HG02981 (cell line): ENCODE measurements at regions not wholly inside any gene's neighbourhood (a gene's known extent, or its start where the extent isn't known, plus 50 kb on each side); places are given as distances from the start of the nearest gene placed in this dataset.

ENCODE experiments used
- ATAC-seq: cut with Tn5 transposase; IDR thresholded peaks from one replicate; pipeline ENCODE4 v1.9.1; 2021; ENCODE audit warnings: mild to moderate bottlenecking, moderate library complexity; ENCODE audit not compliant: unreplicated experiment

DNA sequence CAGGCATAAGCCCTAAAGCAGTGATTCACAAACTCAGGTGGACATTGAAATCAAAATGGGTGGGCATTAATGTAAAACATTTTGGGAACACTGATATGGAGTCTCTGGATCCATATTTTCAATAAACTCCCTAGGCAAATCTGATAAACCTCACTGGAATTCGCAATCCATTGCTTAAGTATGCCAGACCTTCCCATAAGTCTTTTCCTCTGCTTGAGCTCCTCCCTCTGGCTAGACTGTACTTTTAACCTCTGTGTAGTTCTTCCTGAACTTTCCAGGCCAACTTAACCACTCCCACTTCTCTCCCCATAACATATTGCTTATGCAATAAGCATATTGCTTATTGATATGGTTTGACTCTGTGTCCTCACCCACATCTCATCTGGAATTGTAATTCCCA lies 629.7 kb upstream of the IMPG1 start:
- ATAC-seq = no peak

DNA sequence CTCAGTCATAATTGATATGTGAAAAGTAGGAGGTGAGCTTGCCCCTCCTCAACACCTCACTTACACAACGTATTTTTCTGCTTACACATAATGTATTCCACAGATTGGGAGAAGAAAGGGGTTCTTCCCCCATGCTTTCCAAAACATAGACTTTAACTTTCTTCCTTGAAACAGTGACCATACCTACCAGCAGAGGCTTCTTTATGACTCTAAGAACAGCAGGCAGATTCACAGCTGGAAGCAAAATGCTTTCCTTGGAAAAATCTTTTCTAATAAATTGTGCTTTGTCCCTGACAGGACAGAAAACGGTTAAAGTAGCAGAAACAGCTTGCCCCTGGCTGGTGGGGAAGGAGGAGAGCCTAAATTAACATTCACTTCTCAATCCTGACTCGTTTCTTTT lies 629.1 kb upstream of the IMPG1 start:
- ATAC-seq = no peak

- no peak for ATAC-seq
Measured at GRCh38 chr6:76697585-76697984, 625.1 kb upstream of the IMPG1 start.

- no peak for ATAC-seq
Measured at GRCh38 chr6:76694795-76695194, 622.3 kb upstream of the IMPG1 start.

- no peak for ATAC-seq
Measured at GRCh38 chr6:76684875-76685274, 612.4 kb upstream of the IMPG1 start.

DNA sequence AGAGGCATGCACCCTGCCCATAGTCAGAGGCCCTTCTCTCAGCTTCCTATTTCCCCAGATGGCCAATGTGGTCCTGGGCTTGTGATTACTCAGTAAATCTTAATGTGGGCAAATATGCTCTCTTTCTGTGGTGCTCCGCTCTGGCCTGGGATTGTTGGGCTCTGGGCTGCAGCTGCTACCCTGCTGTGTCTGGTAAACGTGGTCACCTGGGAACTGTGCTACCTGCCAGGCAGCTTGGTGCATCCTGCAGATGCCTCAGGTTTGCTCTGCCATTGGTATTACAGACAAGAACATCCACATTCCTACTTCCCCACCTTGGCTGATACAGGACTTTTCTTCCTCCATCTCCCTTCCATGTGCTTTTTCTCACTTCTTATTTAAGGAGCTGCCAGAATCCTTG lies 611.5 kb upstream of the IMPG1 start:
- no peak for ATAC-seq

GRCh38 chr6:76682842-76683241 lies 610.4 kb upstream of the IMPG1 start:
- peak; percentile 47 for ATAC-seq

DNA sequence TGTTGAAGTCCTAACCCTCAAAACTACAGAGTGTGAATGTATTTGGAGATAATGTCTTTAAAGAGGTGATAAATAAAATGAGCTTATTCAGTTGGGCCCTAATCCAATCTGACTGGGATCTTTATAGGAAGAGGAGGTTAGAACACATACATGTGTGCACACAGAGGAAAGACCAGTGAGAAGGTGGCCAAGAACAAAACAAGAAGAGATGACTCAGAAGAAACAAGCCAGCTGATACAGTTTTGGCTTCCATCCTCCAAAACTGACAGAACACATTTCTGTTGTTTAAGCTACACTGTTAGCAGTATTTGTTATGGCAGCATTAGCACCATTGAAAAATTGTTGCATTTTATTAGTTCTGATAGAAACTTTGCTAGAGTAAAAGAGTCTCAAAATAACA lies 609.3 kb upstream of the IMPG1 start:
- no peak for ATAC-seq

GRCh38 chr6:76677017-76677416 lies 604.6 kb upstream of the IMPG1 start:
- ATAC-seq = no peak

DNA sequence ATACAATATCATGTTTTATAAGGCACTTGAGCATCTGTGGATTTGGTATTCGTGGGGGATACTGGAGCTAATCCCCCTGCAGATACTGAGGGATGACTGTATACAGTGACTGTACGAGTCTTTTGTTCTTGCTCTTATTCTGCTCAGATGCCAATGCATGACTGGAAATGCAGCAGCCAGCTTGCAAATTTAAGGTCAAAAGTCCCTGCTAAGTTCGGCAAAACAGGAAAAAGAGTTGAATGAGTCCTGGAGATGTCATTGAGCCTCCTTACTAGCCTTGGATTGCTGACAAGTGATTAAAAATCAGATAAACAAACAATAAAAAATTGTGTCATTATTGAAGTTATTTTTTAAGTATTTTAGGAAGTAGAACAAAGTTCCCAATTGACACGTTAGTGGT lies 599.3 kb upstream of the IMPG1 start:
- ATAC-seq = no peak

DNA sequence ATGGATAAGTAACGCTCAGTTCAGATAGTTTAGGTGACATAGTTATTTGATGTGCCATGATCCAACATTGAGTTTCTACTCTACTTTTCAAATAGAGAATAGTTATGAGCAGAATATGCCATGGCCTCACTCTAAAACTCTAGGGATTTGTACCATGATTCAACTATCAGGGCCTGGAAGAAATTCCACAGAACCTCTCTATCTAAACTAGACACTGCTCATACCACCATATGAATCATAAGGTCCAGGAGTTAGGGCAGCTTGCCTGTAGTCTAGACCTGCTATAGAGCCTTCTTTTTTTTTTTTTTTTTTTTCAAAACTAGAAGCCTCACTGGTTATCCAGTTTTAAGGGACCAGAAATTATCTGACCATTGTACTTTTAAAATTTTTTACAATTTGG lies 571.8 kb upstream of the IMPG1 start:
- no peak for ATAC-seq

DNA sequence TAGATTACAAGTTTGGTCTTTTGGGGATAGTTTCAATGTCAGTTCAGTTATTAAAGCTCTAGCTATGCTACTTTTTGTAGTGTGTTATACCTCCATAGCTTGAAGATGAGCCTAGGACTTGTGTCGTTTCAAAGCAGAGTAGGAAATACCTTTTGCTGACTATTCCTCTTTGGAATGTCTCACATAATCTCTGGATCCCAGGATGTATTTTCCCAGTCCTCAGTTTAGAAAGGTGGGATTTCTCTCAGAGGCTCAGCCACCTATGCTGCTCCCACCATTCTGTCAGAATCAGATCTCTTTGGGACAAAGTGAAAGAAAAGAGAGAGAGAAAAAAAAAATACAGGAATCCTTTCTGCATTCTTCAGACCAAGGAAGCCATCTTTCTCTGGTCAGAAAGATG lies 567.5 kb upstream of the IMPG1 start:
- ATAC-seq = no peak

DNA sequence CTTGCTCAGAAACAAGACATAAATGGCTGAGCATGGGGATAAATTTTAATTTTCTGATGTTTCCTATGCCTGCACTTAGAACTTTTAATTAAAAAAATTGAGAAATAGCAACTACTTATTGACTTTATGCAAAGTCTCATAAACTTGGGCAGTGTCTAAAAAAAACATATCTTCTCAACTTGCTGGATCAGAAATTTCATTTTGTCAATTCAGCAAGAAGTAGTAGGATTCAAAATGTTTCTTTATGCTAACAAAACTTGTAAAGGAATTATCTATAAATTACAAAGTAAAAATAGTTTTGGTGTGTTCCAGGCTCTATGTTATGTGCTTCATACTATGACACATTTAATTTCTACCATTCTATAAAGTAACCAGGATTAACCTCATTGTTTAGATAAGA lies 562.2 kb upstream of the IMPG1 start:
- ATAC-seq = no peak

DNA sequence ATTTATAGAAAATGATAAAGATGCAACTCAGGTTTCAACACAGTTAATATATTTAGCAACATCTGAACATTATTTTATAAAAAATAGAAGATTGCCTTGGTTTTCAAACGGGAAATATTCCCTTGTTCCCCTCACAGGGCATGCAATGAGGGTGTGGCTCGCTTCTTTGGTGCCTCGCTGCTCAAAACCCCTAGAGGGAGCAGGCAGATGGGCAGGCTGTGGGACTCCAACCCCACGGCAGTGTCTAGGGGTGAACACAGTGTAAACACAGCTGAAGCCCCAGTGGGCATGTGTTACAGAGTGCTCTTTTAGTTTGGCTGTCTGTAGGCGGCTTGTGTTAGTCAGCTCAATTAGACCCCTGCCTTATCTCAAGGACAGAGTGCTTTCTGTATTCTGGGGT lies 560.8 kb upstream of the IMPG1 start:
- ATAC-seq = no peak

- ATAC-seq = no peak
Measured at GRCh38 chr6:76631622-76632021, 559.2 kb upstream of the IMPG1 start.

DNA sequence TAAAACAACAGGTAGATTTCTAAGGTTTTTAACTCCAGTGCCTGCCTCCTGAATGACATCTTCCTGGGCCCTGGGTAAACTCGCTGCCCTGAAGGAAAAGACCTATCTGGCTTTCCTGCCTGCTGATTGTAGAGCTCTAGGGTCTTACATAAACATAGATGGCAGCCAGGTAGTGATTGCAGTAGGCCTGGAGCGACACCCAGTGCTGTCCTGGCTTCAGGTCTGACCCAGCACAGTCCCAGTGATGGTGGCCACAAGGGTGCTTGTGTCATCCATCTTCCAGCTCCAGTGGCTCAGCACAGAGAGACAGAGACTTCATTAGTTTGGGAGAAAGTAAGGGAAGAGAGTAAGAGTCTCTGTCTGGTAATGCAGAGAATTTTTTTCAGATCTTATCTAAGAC lies 542.9 kb upstream of the IMPG1 start:
- no peak for ATAC-seq

DNA sequence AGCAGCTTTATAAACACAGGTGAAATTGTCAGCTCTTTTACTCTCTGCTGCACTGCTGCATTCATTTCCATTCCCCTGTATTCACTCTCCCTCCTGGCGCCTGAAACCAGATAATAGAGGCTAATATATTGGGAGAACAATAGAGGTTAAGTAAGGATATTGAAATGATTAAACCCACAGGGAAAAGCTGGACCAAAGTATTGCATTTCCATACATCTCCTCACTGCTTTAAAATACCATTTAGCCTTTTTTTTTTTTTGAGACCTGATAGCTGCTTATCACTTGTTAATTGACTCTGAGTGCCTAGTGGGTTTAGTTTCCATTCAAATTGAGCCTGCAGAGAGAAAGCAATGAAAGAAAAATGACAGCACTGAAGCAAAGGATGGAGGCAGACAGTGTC lies 540.5 kb upstream of the IMPG1 start:
- no peak for ATAC-seq

DNA sequence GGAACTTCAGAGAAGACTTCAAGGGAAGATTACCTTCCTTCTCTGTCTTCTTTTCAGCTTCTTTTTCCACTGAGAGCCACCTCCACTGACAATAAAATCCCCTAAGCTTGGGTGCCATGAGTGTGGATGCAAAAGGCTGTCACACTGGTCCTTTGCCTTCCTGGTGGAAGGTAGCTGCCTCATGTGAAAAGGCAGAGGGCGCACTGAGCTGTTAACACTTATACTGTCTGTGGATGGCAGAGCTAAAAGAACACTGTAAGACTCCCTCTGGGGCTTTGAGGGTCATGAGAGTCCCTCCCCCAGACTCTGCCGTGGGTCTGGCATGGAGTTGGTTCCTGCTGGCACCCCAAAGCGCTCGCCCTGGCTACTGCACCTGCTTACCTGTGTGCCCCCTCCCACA lies 536.7 kb upstream of the IMPG1 start:
- no peak for ATAC-seq

DNA sequence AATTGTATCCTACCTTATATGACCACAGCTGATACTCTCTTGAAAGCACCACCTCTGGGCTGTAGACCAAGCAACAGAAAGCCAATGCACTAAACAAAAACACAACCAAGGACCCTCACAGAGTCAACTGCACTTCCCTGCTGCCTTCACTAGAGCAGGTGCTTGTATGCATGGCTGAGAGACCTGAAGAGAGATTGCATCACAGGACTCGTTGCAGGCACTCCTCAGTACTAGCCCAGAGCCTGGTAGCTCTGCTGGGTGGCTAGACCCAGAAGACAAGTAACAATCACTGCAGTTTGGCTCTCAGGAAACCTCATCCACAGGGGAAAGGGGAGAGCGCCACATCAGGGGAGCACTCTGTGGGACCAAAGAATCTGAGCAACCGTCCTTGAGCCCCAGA lies 521.6 kb upstream of the IMPG1 start:
- no peak for ATAC-seq

GRCh38 chr6:76593668-76594067 lies 521.2 kb upstream of the IMPG1 start:
- ATAC-seq = no peak

DNA sequence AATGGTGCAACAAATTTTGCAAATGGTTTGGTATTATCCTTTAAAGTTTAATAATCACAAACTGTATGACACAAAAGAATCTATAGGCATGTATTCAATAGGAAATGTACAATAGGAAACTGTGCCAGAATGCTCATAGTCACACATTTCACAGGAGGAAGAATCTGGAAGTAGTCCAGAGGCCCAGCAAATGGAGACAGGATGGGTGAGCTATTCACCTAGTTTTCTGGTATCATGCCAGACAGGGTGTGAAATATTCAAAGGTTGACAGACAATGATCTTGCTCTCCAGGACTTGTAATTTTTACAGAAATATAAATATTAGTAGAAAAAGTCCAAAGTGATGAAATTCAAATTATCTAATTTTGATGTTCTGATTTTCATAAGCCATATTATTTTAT lies 520.1 kb upstream of the IMPG1 start:
- no peak for ATAC-seq

DNA sequence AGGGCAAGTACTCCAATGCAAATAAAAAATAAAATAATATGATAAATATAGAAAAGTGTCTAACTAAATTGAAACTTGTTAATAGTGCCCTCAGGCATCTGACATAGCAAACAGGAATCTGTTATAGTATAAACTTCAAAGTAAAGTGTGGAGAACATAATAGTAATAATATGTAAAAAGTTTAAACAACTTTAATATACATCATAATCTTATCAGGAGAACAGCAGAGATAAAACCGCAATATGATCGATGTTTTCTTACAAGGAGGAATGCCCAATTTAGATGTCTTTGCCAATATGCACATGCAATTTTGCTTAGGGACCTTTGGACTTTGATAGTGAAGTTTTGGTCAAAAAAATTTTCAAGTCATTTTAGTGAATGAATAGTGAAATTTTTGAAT lies 514.8 kb upstream of the IMPG1 start:
- no peak for ATAC-seq

GRCh38 chr6:76584121-76584520 lies 511.7 kb upstream of the IMPG1 start:
- no peak for ATAC-seq

- no peak for ATAC-seq
Measured at GRCh38 chr6:76578746-76579145, 506.3 kb upstream of the IMPG1 start.
